ENCODE measurements at regions not wholly inside any gene's neighbourhood (a gene's known extent, or its start where the extent isn't known, plus 50 kb on each side); places are given as distances from the start of the nearest gene placed in this dataset.

DNA sequence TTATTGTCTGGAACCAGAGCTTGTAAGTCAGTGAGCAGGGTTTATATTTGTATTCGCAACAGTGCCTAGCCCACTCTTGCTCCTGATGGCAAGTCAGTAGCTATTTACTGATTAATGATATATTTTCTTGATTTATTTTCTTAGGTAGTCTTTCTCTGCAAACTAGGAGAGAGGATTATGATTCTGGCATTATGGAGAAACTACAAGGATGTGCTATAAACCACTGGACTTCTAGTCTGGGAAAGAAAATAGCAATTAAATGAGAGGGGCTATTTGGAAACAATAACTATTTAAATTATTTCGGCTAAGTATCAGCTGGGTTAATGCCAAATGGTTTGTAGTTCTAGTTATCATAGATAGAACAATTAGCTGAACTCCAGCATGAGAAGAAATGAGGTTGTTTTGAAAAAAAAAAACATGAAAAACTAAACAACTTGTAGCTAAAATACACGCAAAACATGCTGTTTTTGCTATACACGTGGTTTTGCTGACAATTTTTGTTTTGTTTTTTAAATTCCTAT is 304.9 kb upstream of the TCF21 start:
- Histone ChIP-seq H3K4me1 (ENCODE audit: control insufficient read depth in 5 of 5, insufficient read depth in 5 of 5, low read length in 5 of 5) (no peaks in the 10 kb centered on the region), H3K27me3 (ENCODE audit: control insufficient read depth in 5 of 5, insufficient read depth in 4 of 5, low read length in 5 of 5) (no peaks in the 10 kb centered on the region), H3K27ac (ENCODE audit: low read depth, low read length) (no peak overlapping the region), H3K9ac (ENCODE audit: low read length in 5 of 5) (no peak overlapping the region), H3K9me3 (ENCODE audit: control insufficient read depth in 5 of 5, low read length in 5 of 5) (peaks cover 0 to 4% (median 0%) of the 10 kb centered on the region in 5 donors), H3K36me3 (ENCODE audit: control insufficient read depth in 5 of 5, insufficient read depth in 5 of 5, low read length in 5 of 5) (no peaks in the 10 kb centered on the region), H3K4me3 (ENCODE audit: low read depth in 1 of 5, low read length in 5 of 5) (no peak overlapping the region)

- no peak overlapping the region for H3K9ac ChIP-seq (ENCODE audit: low read length in 5 of 5)
- no peaks in the 10 kb centered on the region for H3K36me3 ChIP-seq (ENCODE audit: control insufficient read depth in 5 of 5, insufficient read depth in 5 of 5, low read length in 5 of 5)
- no peak overlapping the region for H3K27ac ChIP-seq (ENCODE audit: low read depth, low read length)
- H3K27me3 ChIP-seq (ENCODE audit: control insufficient read depth in 5 of 5, insufficient read depth in 4 of 5, low read length in 5 of 5): no peaks in the 10 kb centered on the region
- H3K9me3 ChIP-seq (ENCODE audit: control insufficient read depth in 5 of 5, low read length in 5 of 5): peaks cover 0 to 4% (median 0%) of the 10 kb centered on the region in 5 donors
- no peaks in the 10 kb centered on the region for H3K4me1 ChIP-seq (ENCODE audit: control insufficient read depth in 5 of 5, insufficient read depth in 5 of 5, low read length in 5 of 5)
- H3K4me3 ChIP-seq (ENCODE audit: low read depth in 1 of 5, low read length in 5 of 5): no peak overlapping the region
Measured at GRCh38 chr6:133584823-133585222, 304.1 kb upstream of the TCF21 start.

DNA sequence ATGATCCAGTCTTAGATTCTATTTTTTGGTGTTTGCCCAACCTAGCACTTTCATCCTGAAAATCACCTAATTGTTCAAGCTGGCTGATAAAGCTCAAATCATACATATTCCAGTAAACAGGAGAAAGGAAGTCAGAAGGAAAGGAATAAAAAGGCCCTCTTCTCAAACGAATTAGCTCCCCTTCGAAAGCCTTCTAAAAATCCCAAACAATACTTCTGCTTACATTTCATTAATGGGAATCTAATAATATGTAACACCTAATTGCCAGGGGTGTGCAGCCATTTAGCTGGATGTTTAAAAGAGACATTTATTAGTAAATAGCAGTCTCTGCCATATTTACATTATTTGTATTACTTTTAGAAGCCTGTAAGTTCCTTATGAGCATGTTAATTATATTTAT is 302.9 kb upstream of the TCF21 start:
- Histone ChIP-seq H3K4me1 (ENCODE audit: control insufficient read depth in 5 of 5, insufficient read depth in 5 of 5, low read length in 5 of 5) (no peaks in the 10 kb centered on the region), H3K9ac (ENCODE audit: low read length in 5 of 5) (no peak overlapping the region), H3K27ac (ENCODE audit: low read depth, low read length) (no peak overlapping the region), H3K9me3 (ENCODE audit: control insufficient read depth in 5 of 5, low read length in 5 of 5) (peaks cover 0 to 4% (median 0%) of the 10 kb centered on the region in 5 donors), H3K4me3 (ENCODE audit: low read depth in 1 of 5, low read length in 5 of 5) (no peak overlapping the region), H3K36me3 (ENCODE audit: control insufficient read depth in 5 of 5, insufficient read depth in 5 of 5, low read length in 5 of 5) (no peaks in the 10 kb centered on the region), H3K27me3 (ENCODE audit: control insufficient read depth in 5 of 5, insufficient read depth in 4 of 5, low read length in 5 of 5) (no peaks in the 10 kb centered on the region)

- no peak overlapping the region for H3K27ac ChIP-seq (ENCODE audit: low read depth, low read length)
- no peaks in the 10 kb centered on the region for H3K9me3 ChIP-seq (ENCODE audit: control insufficient read depth in 5 of 5, low read length in 5 of 5)
- H3K36me3 ChIP-seq (ENCODE audit: control insufficient read depth in 5 of 5, insufficient read depth in 5 of 5, low read length in 5 of 5): no peaks in the 10 kb centered on the region
- H3K9ac ChIP-seq (ENCODE audit: low read length in 5 of 5): no peak overlapping the region
- no peaks in the 10 kb centered on the region for H3K4me1 ChIP-seq (ENCODE audit: control insufficient read depth in 5 of 5, insufficient read depth in 5 of 5, low read length in 5 of 5)
- H3K4me3 ChIP-seq (ENCODE audit: low read depth in 1 of 5, low read length in 5 of 5): no peak overlapping the region
- no peaks in the 10 kb centered on the region for H3K27me3 ChIP-seq (ENCODE audit: control insufficient read depth in 5 of 5, insufficient read depth in 4 of 5, low read length in 5 of 5)
Measured at GRCh38 chr6:133587546-133588160, 301.3 kb upstream of the TCF21 start.

DNA sequence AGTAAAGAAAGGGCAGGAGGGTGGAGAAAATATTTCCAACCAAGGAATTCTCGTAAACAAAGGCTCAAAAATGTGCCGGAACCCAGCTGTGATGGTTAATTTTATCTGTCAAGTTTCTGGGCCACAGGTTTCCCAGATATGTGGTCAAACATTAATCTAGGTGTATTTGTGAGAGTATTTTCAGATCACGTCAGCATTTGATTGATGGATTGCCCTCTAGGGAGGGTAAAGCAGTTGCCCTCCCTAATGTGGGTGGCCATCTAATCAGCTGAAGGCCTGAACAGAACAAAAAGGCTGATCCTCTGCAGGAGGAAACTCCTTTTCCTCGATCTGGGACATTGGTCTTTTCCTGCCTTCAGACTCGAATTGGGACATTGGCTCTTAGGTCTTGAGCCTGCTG is 298.7 kb upstream of the TCF21 start:
- Histone ChIP-seq H3K9me3 (ENCODE audit: control insufficient read depth in 5 of 5, low read length in 5 of 5) (no peaks in the 10 kb centered on the region), H3K9ac (ENCODE audit: low read length in 5 of 5) (no peak overlapping the region), H3K36me3 (ENCODE audit: control insufficient read depth in 5 of 5, insufficient read depth in 5 of 5, low read length in 5 of 5) (no peaks in the 10 kb centered on the region), H3K27ac (ENCODE audit: low read depth, low read length) (no peak overlapping the region), H3K27me3 (ENCODE audit: control insufficient read depth in 5 of 5, insufficient read depth in 4 of 5, low read length in 5 of 5) (no peaks in the 10 kb centered on the region), H3K4me1 (ENCODE audit: control insufficient read depth in 5 of 5, insufficient read depth in 5 of 5, low read length in 5 of 5) (no peaks in the 10 kb centered on the region), H3K4me3 (ENCODE audit: low read depth in 1 of 5, low read length in 5 of 5) (no peak overlapping the region)

GRCh38 chr6:133590814-133591213 is 298.1 kb upstream of the TCF21 start:
- Histone ChIP-seq H3K36me3 (ENCODE audit: control insufficient read depth in 5 of 5, insufficient read depth in 5 of 5, low read length in 5 of 5) (no peaks in the 10 kb centered on the region), H3K4me3 (ENCODE audit: low read depth in 1 of 5, low read length in 5 of 5) (no peak overlapping the region), H3K9me3 (ENCODE audit: control insufficient read depth in 5 of 5, low read length in 5 of 5) (no peaks in the 10 kb centered on the region), H3K27me3 (ENCODE audit: control insufficient read depth in 5 of 5, insufficient read depth in 4 of 5, low read length in 5 of 5) (no peaks in the 10 kb centered on the region), H3K4me1 (ENCODE audit: control insufficient read depth in 5 of 5, insufficient read depth in 5 of 5, low read length in 5 of 5) (no peaks in the 10 kb centered on the region), H3K9ac (ENCODE audit: low read length in 5 of 5) (no peak overlapping the region), H3K27ac (ENCODE audit: low read depth, low read length) (no peak overlapping the region)

GRCh38 chr6:133591275-133591674 is 297.6 kb upstream of the TCF21 start:
- H3K9me3 ChIP-seq (ENCODE audit: control insufficient read depth in 5 of 5, low read length in 5 of 5): no peaks in the 10 kb centered on the region
- H3K27ac ChIP-seq (ENCODE audit: low read depth, low read length): no peak overlapping the region
- H3K9ac ChIP-seq (ENCODE audit: low read length in 5 of 5): no peak overlapping the region
- H3K4me3 ChIP-seq (ENCODE audit: low read depth in 1 of 5, low read length in 5 of 5): no peak overlapping the region
- no peaks in the 10 kb centered on the region for H3K36me3 ChIP-seq (ENCODE audit: control insufficient read depth in 5 of 5, insufficient read depth in 5 of 5, low read length in 5 of 5)
- H3K27me3 ChIP-seq (ENCODE audit: control insufficient read depth in 5 of 5, insufficient read depth in 4 of 5, low read length in 5 of 5): no peaks in the 10 kb centered on the region
- no peaks in the 10 kb centered on the region for H3K4me1 ChIP-seq (ENCODE audit: control insufficient read depth in 5 of 5, insufficient read depth in 5 of 5, low read length in 5 of 5)

GRCh38 chr6:133594652-133595110 is 294.2 kb upstream of the TCF21 start:
- Histone ChIP-seq H3K9me3 (ENCODE audit: control insufficient read depth in 5 of 5, low read length in 5 of 5) (no peaks in the 10 kb centered on the region), H3K36me3 (ENCODE audit: control insufficient read depth in 5 of 5, insufficient read depth in 5 of 5, low read length in 5 of 5) (no peaks in the 10 kb centered on the region), H3K27me3 (ENCODE audit: control insufficient read depth in 5 of 5, insufficient read depth in 4 of 5, low read length in 5 of 5) (no peaks in the 10 kb centered on the region), H3K9ac (ENCODE audit: low read length in 5 of 5) (no peak overlapping the region), H3K27ac (ENCODE audit: low read depth, low read length) (no peak overlapping the region), H3K4me1 (ENCODE audit: control insufficient read depth in 5 of 5, insufficient read depth in 5 of 5, low read length in 5 of 5) (no peaks in the 10 kb centered on the region), H3K4me3 (ENCODE audit: low read depth in 1 of 5, low read length in 5 of 5) (no peak overlapping the region)

DNA sequence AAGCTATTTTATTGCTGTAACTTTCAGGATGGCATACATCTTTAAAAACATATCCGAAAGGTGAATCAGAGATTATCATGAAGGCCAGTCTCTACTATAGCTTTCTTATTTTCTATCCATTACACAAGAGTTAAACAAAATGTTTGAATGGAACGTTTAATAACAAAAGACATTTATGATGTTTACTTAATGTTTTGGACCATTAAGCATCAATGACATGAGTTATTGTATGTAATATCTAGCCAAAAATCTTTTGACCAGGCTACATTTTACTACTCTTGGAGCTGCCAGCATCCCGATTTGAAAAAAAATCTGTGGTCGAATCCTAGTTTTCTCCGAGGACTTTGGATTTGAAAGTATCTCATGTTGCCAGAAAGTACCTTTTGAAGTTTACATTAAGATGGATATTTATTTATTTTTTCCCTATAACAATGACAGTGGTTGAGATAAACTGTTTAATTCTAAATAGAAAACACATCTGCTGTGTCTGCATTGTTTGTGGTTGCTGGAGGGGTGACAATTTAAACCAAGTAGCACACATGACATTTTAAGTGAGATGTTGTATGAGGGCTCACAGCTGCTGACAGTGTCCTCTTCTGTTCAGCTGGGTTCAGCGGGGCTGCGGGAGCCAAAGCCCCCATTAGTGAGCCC is 293.7 kb upstream of the TCF21 start:
- H3K4me3 ChIP-seq (ENCODE audit: low read depth in 1 of 5, low read length in 5 of 5): no peak overlapping the region
- no peaks in the 10 kb centered on the region for H3K27me3 ChIP-seq (ENCODE audit: control insufficient read depth in 5 of 5, insufficient read depth in 4 of 5, low read length in 5 of 5)
- no peaks in the 10 kb centered on the region for H3K4me1 ChIP-seq (ENCODE audit: control insufficient read depth in 5 of 5, insufficient read depth in 5 of 5, low read length in 5 of 5)
- no peak overlapping the region for H3K9ac ChIP-seq (ENCODE audit: low read length in 5 of 5)
- H3K9me3 ChIP-seq (ENCODE audit: control insufficient read depth in 5 of 5, low read length in 5 of 5): no peaks in the 10 kb centered on the region
- H3K36me3 ChIP-seq (ENCODE audit: control insufficient read depth in 5 of 5, insufficient read depth in 5 of 5, low read length in 5 of 5): no peaks in the 10 kb centered on the region
- no peak overlapping the region for H3K27ac ChIP-seq (ENCODE audit: low read depth, low read length)

GRCh38 chr6:133606852-133607251 is 282.1 kb upstream of the TCF21 start:
- Histone ChIP-seq H3K36me3 (ENCODE audit: control insufficient read depth in 5 of 5, insufficient read depth in 5 of 5, low read length in 5 of 5) (no peaks in the 10 kb centered on the region), H3K4me1 (ENCODE audit: control insufficient read depth in 5 of 5, insufficient read depth in 5 of 5, low read length in 5 of 5) (peaks cover 0 to 22% (median 8%) of the 10 kb centered on the region in 5 donors), H3K27ac (ENCODE audit: low read depth, low read length) (no peak overlapping the region), H3K27me3 (ENCODE audit: control insufficient read depth in 5 of 5, insufficient read depth in 4 of 5, low read length in 5 of 5) (no peaks in the 10 kb centered on the region), H3K4me3 (ENCODE audit: low read depth in 1 of 5, low read length in 5 of 5) (no peak overlapping the region), H3K9me3 (ENCODE audit: control insufficient read depth in 5 of 5, low read length in 5 of 5) (no peaks in the 10 kb centered on the region), H3K9ac (ENCODE audit: low read length in 5 of 5) (no peak overlapping the region)
